ENCODE measurements at regions not wholly inside any gene's neighbourhood (a gene's known extent, or its start where the extent isn't known, plus 50 kb on each side); places are given as distances from the start of the nearest gene placed in this dataset.
A peak's percentile ranks its signal among the peaks of the same experiment; 100 is the strongest.

- no peak for DNase-seq
These were observed 58.8 kb downstream of the SPRY1 start for GRCh38 chr4:123455360-123455759.

- DNase-seq, result no peak
These were observed 65.4 kb downstream of the SPRY1 start for GRCh38 chr4:123462007-123462406.

GRCh38 chr4:123463869-123464268, 67.3 kb downstream of the SPRY1 start:
- DNase-seq, result no peak

- no peak for DNase-seq
These were observed 68.8 kb downstream of the SPRY1 start for GRCh38 chr4:123465416-123465815.

- DNase-seq, result no peak
These were observed 69.6 kb downstream of the SPRY1 start for GRCh38 chr4:123466080-123466785.

GRCh38 chr4:123468479-123469031, 72.0 kb downstream of the SPRY1 start:
- DNase-seq, result no peak

GRCh38 chr4:123469245-123469644, 72.7 kb downstream of the SPRY1 start:
- DNase-seq, result no peak

GRCh38 chr4:123469696-123470095, 73.1 kb downstream of the SPRY1 start:
- DNase-seq, result no peak

GRCh38 chr4:123470640-123471039, 74.0 kb downstream of the SPRY1 start:
- DNase-seq, result no peak

- no peak for DNase-seq
These were observed 75.2 kb downstream of the SPRY1 start for GRCh38 chr4:123471655-123472369.

GRCh38 chr4:123474817-123475216, 78.2 kb downstream of the SPRY1 start:
- no peak for DNase-seq

- no peak for DNase-seq
These were observed 79.5 kb downstream of the SPRY1 start for GRCh38 chr4:123476089-123476488.

- peak; percentile 34 for DNase-seq
These were observed 81.2 kb downstream of the SPRY1 start for GRCh38 chr4:123477711-123478209.

GRCh38 chr4:123478859-123479345, 82.3 kb downstream of the SPRY1 start:
- no peak for DNase-seq

GRCh38 chr4:123479944-123480343, 83.3 kb downstream of the SPRY1 start:
- no peak for DNase-seq

- no peak for DNase-seq
These were observed 84.3 kb downstream of the SPRY1 start for GRCh38 chr4:123480706-123481418.

- no peak for DNase-seq
These were observed 85.1 kb downstream of the SPRY1 start for GRCh38 chr4:123481717-123482116.

- no peak for DNase-seq
These were observed 87.8 kb downstream of the SPRY1 start for GRCh38 chr4:123484291-123484926.

GRCh38 chr4:123485601-123486000, 89.0 kb downstream of the SPRY1 start:
- DNase-seq, result no peak

- DNase-seq, result no peak
These were observed 92.3 kb downstream of the SPRY1 start for GRCh38 chr4:123488916-123489315.

GRCh38 chr4:123495530-123495929, 98.9 kb downstream of the SPRY1 start:
- no peak for DNase-seq

- DNase-seq, result no peak
These were observed 99.8 kb downstream of the SPRY1 start for GRCh38 chr4:123496421-123496820.

GRCh38 chr4:123497340-123497739, 100.7 kb downstream of the SPRY1 start:
- no peak for DNase-seq
